Smooth muscle cell (in vitro differentiated cells): ENCODE measurements at regions not wholly inside any gene's neighbourhood (a gene's known extent, or its start where the extent isn't known, plus 50 kb on each side); places are given as distances from the start of the nearest gene placed in this dataset.

Experiments
- DNase-seq: peaks from one replicate; lab custom pipeline; 2025; ENCODE audit not compliant: unreplicated experiment; lab: John Stamatoyannopoulos, UW
- H2AFZ ChIP-seq: fragments of 200-600 bp; sonication (generic); 2 replicates; pipeline ENCODE4 v1.6.0; 2016; ENCODE audit warnings: antibody characterized with exemption, low read depth, mild to moderate bottlenecking
- H3F3A ChIP-seq: fragments of 200-600 bp; sonication (generic); 2 replicates; pipeline ENCODE4 v1.6.0; 2017; ENCODE audit warnings: antibody characterized with exemption, low read depth
- H3K27ac ChIP-seq: fragments of 200-600 bp; sonication (generic); 2 replicates; pipeline ENCODE4 v1.5.1; 2016; ENCODE audit warnings: low read depth, mild to moderate bottlenecking
- H3K27me3 ChIP-seq: fragments of 200-600 bp; sonication (generic); 2 replicates; pipeline ENCODE4 v1.6.1; 2016; ENCODE audit warnings: low read depth, mild to moderate bottlenecking
- H3K36me3 ChIP-seq: fragments of 200-600 bp; sonication (generic); 2 replicates; pipeline ENCODE4 v1.5.1; 2016; ENCODE audit warnings: low read depth
- H3K4me1 ChIP-seq: fragments of 200-600 bp; sonication (generic); 2 replicates; pipeline ENCODE4 v1.5.1; 2016; ENCODE audit warnings: low read depth
- H3K4me2 ChIP-seq: fragments of 200-600 bp; sonication (generic); 2 replicates; pipeline ENCODE4 v1.6.0; 2016; ENCODE audit warnings: mild to moderate bottlenecking
- H3K4me3 ChIP-seq: fragments of 200-600 bp; sonication (generic); 2 replicates; pipeline ENCODE4 v1.5.1; 2016; ENCODE audit warnings: mild to moderate bottlenecking
- H3K79me2 ChIP-seq: fragments of 200-600 bp; sonication (generic); 2 replicates; pipeline ENCODE4 v1.6.0; 2016; ENCODE audit warnings: low read depth, mild to moderate bottlenecking
- H3K9ac ChIP-seq: fragments of 200-600 bp; sonication (generic); 2 replicates; pipeline ENCODE4 v1.6.0; 2016; ENCODE audit warnings: low read depth
- H3K9me3 ChIP-seq: fragments of 200-600 bp; sonication (generic); replicated peaks from 2 replicates; pipeline ENCODE4 v1.5.1; 2016; ENCODE audit warnings: low read depth
- H4K20me1 ChIP-seq: fragments of 200-600 bp; sonication (generic); 2 replicates; pipeline ENCODE4 v1.6.0; 2016; ENCODE audit warnings: low read depth
- WGBS: methylation state at CpG from one replicate; pipeline ENCODE4 v1.1.7; 2016; ENCODE audit warnings: low lambda C conversion rate; 5-methylcytosine and 5-hydroxymethylcytosine counted together
- TF ChIP-seq, protein P1 (sequence below): fragments of 200-600 bp; sonication (generic); IDR thresholded peaks from 2 replicates; pipeline ENCODE4 v1.5.1; 2017; ENCODE audit warnings: borderline replicate concordance, mild to moderate bottlenecking, antibody characterized with exemption; ENCODE audit not compliant: insufficient read depth, poor library complexity, severe bottlenecking

DNA sequence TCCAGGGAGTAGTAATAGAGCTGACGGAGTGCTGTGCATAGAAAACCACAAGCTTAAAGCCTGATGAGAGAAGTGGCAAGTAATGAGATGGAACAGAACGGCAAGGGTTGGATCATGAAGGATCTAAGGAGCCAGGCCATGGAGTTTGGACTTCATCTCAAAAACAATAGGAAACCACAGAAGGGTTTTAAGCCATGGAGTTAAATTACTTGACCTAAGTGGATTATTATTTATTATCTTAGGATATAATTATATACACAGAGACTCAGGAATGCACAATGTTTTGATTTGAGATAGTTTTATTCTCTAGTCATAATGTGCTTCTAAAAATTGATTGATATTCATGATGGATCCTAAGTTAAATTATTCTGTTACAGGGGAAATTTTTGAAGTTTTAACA, 242.4 kb downstream of the PLPP3 start:
- H3K79me2 ChIP-seq, result no peaks in the 10 kb centered on the region
- H3K27ac ChIP-seq, result no peak overlapping the region
- peaks cover under 1% of the 10 kb centered on the region for H3K4me1 ChIP-seq
- 63% methylated on average over 2 of the region's 2 CpGs for WGBS
- TF ChIP-seq, protein P1, sequence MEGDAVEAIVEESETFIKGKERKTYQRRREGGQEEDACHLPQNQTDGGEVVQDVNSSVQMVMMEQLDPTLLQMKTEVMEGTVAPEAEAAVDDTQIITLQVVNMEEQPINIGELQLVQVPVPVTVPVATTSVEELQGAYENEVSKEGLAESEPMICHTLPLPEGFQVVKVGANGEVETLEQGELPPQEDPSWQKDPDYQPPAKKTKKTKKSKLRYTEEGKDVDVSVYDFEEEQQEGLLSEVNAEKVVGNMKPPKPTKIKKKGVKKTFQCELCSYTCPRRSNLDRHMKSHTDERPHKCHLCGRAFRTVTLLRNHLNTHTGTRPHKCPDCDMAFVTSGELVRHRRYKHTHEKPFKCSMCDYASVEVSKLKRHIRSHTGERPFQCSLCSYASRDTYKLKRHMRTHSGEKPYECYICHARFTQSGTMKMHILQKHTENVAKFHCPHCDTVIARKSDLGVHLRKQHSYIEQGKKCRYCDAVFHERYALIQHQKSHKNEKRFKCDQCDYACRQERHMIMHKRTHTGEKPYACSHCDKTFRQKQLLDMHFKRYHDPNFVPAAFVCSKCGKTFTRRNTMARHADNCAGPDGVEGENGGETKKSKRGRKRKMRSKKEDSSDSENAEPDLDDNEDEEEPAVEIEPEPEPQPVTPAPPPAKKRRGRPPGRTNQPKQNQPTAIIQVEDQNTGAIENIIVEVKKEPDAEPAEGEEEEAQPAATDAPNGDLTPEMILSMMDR, result no peak
- H3K4me2 ChIP-seq, result no peak overlapping the region
- DNase-seq, result no peak
- no peak overlapping the region for H2AFZ ChIP-seq
- H3K27me3 ChIP-seq, result no peaks in the 10 kb centered on the region
- H3K36me3 ChIP-seq, result no peaks in the 10 kb centered on the region
- H3K9me3 ChIP-seq, result no peaks in the 10 kb centered on the region
- no peaks in the 10 kb centered on the region for H4K20me1 ChIP-seq
- H3K9ac ChIP-seq, result no peak overlapping the region
- no peaks in the 10 kb centered on the region for H3F3A ChIP-seq
- H3K4me3 ChIP-seq, result no peak overlapping the region

DNA sequence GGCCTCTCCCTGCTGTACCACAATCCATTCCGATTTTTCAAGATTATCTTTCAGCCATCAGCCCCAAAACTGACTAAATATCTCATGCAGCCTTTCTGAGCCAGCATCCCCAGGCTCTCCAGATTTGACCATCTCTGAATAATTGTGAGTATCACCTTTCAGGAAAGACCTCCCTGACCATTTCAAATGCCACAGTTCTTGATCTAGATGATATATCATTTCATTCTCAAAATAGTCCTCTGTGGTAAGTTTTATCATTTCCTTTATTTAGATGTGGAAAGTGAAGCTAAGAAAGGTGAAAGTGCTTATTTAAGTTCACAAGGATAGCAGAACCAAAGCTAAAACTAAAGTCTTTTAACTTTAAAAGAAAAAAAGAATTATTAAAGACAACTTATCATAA, 244.0 kb downstream of the PLPP3 start:
- Histone ChIP-seq H3K79me2 (no peaks in the 10 kb centered on the region), H3K4me3 (no peak overlapping the region), H3K27me3 (no peaks in the 10 kb centered on the region), H3K4me1 (peaks cover 8% of the 10 kb centered on the region), H2AFZ (no peak overlapping the region), H3K36me3 (no peaks in the 10 kb centered on the region), H3K9ac (no peak overlapping the region), H3K27ac (no peak overlapping the region), H3K9me3 (no peaks in the 10 kb centered on the region), H4K20me1 (no peaks in the 10 kb centered on the region), H3K4me2 (no peak overlapping the region), H3F3A (peaks cover 5% of the 10 kb centered on the region)
- 95% methylated on average over 1 of the region's 1 CpG for WGBS
- TF ChIP-seq, protein P1, result no peak
- DNase-seq, result no peak

DNA sequence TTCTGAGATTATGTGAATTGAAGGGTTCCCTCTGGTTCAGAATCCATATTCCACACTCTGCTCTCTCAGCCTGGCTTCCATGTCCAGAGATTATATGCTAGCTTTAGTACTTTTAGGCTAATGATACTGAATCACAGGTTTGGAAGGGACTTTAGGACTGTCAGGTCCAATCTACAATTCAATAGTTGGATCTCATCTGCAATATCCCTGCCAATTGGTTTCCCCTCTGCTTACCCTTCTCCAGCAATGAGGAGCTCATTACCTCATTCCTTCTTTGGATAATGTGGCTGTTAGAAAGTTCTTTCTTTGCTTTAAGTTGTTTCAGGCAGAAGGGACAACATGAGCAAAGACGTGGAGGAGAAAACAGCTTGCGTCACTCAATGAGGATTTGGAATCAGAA, 245.3 kb downstream of the PLPP3 start:
- Histone ChIP-seq H3K27ac (no peak overlapping the region), H3K36me3 (no peaks in the 10 kb centered on the region), H3F3A (peaks cover 15% of the 10 kb centered on the region), H4K20me1 (no peaks in the 10 kb centered on the region), H3K4me1 (peaks cover 8% of the 10 kb centered on the region), H3K4me2 (no peak overlapping the region), H2AFZ (no peak overlapping the region), H3K4me3 (no peak overlapping the region), H3K27me3 (no peaks in the 10 kb centered on the region), H3K79me2 (no peaks in the 10 kb centered on the region), H3K9ac (no peak overlapping the region), H3K9me3 (no peaks in the 10 kb centered on the region)
- DNase-seq, result no peak
- TF ChIP-seq, protein P1, result no peak
- 89% methylated on average over 2 of the region's 2 CpGs for WGBS

DNA sequence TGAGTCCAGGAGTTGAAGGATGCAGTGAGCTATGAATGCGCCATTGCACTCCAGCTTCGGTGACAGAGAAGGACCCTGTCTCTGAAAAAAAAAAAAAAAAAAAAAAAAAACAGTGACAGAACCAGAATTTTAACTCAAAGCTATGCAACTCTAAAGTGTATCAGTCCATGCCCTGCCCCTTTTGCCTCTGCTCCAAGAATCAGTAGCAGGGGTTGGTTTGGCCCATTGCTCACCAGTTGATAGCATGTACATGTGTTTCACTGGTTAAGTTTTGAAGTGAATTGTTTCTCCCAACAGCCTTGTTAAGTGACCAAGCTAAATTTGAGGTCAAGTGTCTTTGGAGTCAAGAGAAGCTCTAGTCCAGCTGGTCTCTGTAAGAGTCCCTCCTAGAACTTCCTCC, 245.9 kb downstream of the PLPP3 start:
- no peaks in the 10 kb centered on the region for H3K79me2 ChIP-seq
- no peak overlapping the region for H3K27ac ChIP-seq
- no peaks in the 10 kb centered on the region for H3K9me3 ChIP-seq
- TF ChIP-seq, protein P1, result no peak
- DNase-seq, result no peak
- peaks cover 15% of the 10 kb centered on the region for H3F3A ChIP-seq
- 95% methylated on average over 2 of the region's 2 CpGs for WGBS
- H3K9ac ChIP-seq, result no peak overlapping the region
- H3K36me3 ChIP-seq, result no peaks in the 10 kb centered on the region
- H3K27me3 ChIP-seq, result no peaks in the 10 kb centered on the region
- H3K4me2 ChIP-seq, result no peak overlapping the region
- H2AFZ ChIP-seq, result no peak overlapping the region
- H3K4me3 ChIP-seq, result no peak overlapping the region
- H4K20me1 ChIP-seq, result no peaks in the 10 kb centered on the region
- H3K4me1 ChIP-seq, result peaks cover 8% of the 10 kb centered on the region
